Neural progenitor cell (in vitro differentiated cells): ENCODE measurements at regions not wholly inside any gene's neighbourhood (a gene's known extent, or its start where the extent isn't known, plus 50 kb on each side); places are given as distances from the start of the nearest gene placed in this dataset.

Source experiments
- CTCF ChIP-seq: fragments of 200-600 bp; sonication (generic); IDR thresholded peaks from 2 replicates; pipeline ENCODE4 v1.5.1; 2017; ENCODE audit warnings: antibody characterized with exemption, mild to moderate bottlenecking
- EZH2 ChIP-seq: fragments of 200-600 bp; sonication (generic); IDR thresholded peaks from 2 replicates; pipeline ENCODE4 v1.6.1; 2017; ENCODE audit warnings: antibody characterized with exemption, mild to moderate bottlenecking, moderate library complexity

GRCh38 chr2:180621366-180621765, 359.0 kb upstream of the UBE2E3 start:
- TF ChIP-seq CTCF (no peak), EZH2 (no peak)
